ENCODE measurements at regions not wholly inside any gene's neighbourhood (a gene's known extent, or its start where the extent isn't known, plus 50 kb on each side); places are given as distances from the start of the nearest gene placed in this dataset.
"Not testable (repeated sequence)": the region's sequence is repeated elsewhere in the genome, so short reads cannot be mapped to it uniquely, and the experiment has no call there.

DNA sequence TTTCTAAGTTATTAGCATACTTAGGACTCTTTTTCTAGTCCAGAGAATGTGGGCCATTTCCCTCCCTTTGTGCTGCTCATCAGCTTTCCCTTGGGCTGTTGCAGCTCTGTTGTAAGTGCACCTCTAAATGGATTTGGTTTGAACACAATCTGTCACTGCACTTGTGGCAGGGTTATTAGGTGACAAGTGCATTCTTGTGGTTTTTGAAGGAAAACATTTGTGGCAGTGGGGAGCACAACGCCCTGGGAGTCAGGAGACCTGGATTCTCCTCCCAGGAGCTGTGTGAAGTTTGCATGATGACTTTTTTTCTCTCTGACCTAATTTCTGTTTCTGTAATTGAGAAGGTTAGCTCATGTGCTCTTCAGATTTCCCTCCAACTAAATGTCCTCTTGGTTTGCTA, 630.9 kb upstream of the FAM98A start:
- Histone ChIP-seq H3K4me3 (no peak overlapping the region), H3K9me3 (no peaks in the 10 kb centered on the region), H3K4me1 (ENCODE audit: control insufficient read depth in 1 of 2, low read depth in 2 of 2) (no peaks in the 10 kb centered on the region), H3K27ac (no peak overlapping the region), H3K27me3 (replicated peaks; ENCODE audit: insufficient read depth) (no peaks in the 10 kb centered on the region), H3K36me3 (no peaks in the 10 kb centered on the region)
- TF ChIP-seq, protein P1, sequence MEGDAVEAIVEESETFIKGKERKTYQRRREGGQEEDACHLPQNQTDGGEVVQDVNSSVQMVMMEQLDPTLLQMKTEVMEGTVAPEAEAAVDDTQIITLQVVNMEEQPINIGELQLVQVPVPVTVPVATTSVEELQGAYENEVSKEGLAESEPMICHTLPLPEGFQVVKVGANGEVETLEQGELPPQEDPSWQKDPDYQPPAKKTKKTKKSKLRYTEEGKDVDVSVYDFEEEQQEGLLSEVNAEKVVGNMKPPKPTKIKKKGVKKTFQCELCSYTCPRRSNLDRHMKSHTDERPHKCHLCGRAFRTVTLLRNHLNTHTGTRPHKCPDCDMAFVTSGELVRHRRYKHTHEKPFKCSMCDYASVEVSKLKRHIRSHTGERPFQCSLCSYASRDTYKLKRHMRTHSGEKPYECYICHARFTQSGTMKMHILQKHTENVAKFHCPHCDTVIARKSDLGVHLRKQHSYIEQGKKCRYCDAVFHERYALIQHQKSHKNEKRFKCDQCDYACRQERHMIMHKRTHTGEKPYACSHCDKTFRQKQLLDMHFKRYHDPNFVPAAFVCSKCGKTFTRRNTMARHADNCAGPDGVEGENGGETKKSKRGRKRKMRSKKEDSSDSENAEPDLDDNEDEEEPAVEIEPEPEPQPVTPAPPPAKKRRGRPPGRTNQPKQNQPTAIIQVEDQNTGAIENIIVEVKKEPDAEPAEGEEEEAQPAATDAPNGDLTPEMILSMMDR (IDR thresholded peaks at IDR 0.05) = no peak
- DNase-seq (ENCODE audit: low spot score) = no peak
- ATAC-seq (ENCODE audit: insufficient number of reproducible peaks, low FRiP score, low read depth) = no peak

DNA sequence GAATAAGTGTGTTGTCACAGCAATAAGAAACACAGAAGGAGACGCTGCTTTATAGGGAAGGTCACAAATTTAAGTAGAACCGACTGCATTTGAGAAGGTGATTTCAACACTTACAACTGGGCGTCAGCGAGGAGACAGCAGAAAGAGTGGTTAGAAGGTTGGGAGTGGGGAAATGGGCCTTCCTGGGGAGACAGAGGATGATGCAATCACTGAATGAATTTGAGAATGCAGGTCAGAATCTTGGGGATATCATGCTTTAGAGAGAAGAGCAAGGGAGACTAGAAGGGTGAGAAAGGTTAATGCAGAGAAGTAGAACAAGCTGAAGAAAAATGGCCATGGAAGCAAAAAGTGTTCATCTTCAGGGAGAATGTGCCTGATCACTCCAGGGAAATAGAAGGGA, 616.1 kb upstream of the FAM98A start:
- H3K36me3 ChIP-seq = no peaks in the 10 kb centered on the region
- DNase-seq (ENCODE audit: low spot score) (no peak), ATAC-seq (ENCODE audit: insufficient number of reproducible peaks, low FRiP score, low read depth) (no peak)
- H3K4me1 ChIP-seq (ENCODE audit: control insufficient read depth in 1 of 2, low read depth in 2 of 2) = no peaks in the 10 kb centered on the region
- TF ChIP-seq, protein P1 (IDR thresholded peaks at IDR 0.05) = no peak
- H3K4me3 ChIP-seq = no peak overlapping the region
- H3K27ac ChIP-seq = no peak overlapping the region
- H3K27me3 ChIP-seq (replicated peaks; ENCODE audit: insufficient read depth) = no peaks in the 10 kb centered on the region
- H3K9me3 ChIP-seq = no peaks in the 10 kb centered on the region

DNA sequence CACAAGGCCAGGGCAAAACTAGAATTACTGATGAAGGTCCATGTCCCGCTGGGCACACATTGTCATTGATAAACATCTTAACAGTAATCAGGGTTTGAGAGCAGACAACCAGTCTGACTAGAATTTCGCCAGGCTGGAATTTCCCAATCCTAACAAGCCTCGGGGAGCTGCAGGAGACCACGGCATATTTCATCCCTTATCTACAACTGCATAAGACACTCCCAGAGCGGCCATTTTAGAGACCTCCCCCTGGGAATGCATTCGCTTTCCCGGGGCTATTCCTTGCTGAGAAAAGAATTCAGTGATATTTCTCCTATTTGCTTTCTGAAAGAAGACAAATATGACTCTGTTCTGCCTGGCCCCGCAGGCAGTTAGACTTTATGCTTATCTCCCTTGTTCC, 611.3 kb upstream of the FAM98A start:
- not testable (repeated sequence) for ATAC-seq (ENCODE audit: insufficient number of reproducible peaks, low FRiP score, low read depth); H3K27ac ChIP-seq; H3K9me3 ChIP-seq; DNase-seq (ENCODE audit: low spot score); H3K4me3 ChIP-seq; H3K27me3 ChIP-seq (replicated peaks; ENCODE audit: insufficient read depth); H3K36me3 ChIP-seq; H3K4me1 ChIP-seq (ENCODE audit: control insufficient read depth in 1 of 2, low read depth in 2 of 2)

DNA sequence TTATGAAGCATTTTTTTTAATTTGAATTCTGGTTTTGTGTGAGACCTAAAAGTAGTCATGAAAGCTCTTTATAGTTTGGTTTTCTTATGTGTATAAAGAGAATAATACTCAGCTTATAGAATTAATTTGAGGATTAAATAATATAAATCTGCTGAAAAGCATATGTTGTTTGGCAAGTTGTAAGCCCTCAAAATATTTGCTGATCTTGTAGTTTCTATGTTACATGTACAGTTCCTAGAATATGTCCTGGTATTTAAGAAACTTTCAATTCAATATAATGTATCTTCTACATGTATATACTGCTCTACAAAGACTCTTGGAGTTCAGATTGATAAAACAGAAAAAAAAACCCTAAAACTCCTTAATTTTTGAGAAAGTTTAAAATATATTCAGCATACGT, 605.5 kb upstream of the FAM98A start:
- ATAC-seq (ENCODE audit: insufficient number of reproducible peaks, low FRiP score, low read depth) (no peak), DNase-seq (ENCODE audit: low spot score) (no peak)
- no peaks in the 10 kb centered on the region for H3K9me3 ChIP-seq
- no peaks in the 10 kb centered on the region for H3K36me3 ChIP-seq
- TF ChIP-seq, protein P1 (IDR thresholded peaks at IDR 0.05) = no peak
- no peak overlapping the region for H3K27ac ChIP-seq
- H3K27me3 ChIP-seq (replicated peaks; ENCODE audit: insufficient read depth) = no peaks in the 10 kb centered on the region
- no peaks in the 10 kb centered on the region for H3K4me1 ChIP-seq (ENCODE audit: control insufficient read depth in 1 of 2, low read depth in 2 of 2)
- no peak overlapping the region for H3K4me3 ChIP-seq

DNA sequence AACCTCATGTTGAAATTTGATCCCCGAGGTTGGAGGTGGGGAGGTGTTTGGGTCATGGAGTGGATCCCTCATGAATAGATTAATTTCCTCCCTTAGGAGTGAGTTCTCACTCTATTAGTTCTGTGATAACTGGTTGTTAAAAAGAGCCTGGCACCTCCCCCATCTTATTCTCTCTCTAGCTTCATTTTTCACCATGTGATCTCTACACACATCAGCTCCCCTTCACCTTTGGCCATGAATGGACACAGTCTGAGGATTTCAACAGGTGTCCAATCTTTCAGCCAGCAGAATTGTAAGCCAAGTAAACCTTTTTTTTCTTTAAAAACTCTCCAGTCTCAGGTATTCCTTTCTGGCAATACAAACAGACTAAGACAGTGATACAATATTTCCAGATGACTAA, 602.0 kb upstream of the FAM98A start:
- TF ChIP-seq, protein P1 (IDR thresholded peaks at IDR 0.05) = no peak

DNA sequence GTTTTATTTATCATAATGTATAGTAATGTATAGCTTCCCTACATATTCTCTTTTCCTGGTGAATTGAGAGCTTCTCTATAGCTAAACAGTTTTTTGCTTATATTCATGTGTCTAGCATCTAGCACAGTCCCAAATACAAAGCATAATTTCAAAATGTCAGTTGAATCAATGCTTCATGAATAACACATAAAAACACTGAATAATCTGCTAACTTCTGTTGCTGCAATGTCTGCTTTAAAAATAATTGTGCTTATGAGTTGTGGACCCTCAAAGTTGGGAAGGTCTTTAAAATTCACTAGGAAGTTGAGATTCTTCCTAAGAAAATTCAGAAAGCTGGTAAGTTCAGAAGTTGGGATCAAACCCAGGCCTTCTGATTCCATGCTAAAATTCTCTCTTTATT, 600.9 kb upstream of the FAM98A start:
- TF ChIP-seq, protein P1 (IDR thresholded peaks at IDR 0.05) = no peak
- Histone ChIP-seq H3K9me3 (no peaks in the 10 kb centered on the region), H3K4me1 (ENCODE audit: control insufficient read depth in 1 of 2, low read depth in 2 of 2) (no peaks in the 10 kb centered on the region), H3K27me3 (replicated peaks; ENCODE audit: insufficient read depth) (no peaks in the 10 kb centered on the region), H3K36me3 (no peaks in the 10 kb centered on the region), H3K4me3 (no peak overlapping the region), H3K27ac (no peak overlapping the region)
- DNase-seq (ENCODE audit: low spot score) (no peak), ATAC-seq (ENCODE audit: insufficient number of reproducible peaks, low FRiP score, low read depth) (no peak)

More for the DNA sequence above, 602.0 kb upstream of the FAM98A start:
- no peak overlapping the region for H3K27ac ChIP-seq
- no peaks in the 10 kb centered on the region for H3K4me1 ChIP-seq (ENCODE audit: control insufficient read depth in 1 of 2, low read depth in 2 of 2)
- no peaks in the 10 kb centered on the region for H3K27me3 ChIP-seq (replicated peaks; ENCODE audit: insufficient read depth)
- no peaks in the 10 kb centered on the region for H3K36me3 ChIP-seq
- DNase-seq (ENCODE audit: low spot score) (no peak), ATAC-seq (ENCODE audit: insufficient number of reproducible peaks, low FRiP score, low read depth) (no peak)
- no peaks in the 10 kb centered on the region for H3K9me3 ChIP-seq
- no peak overlapping the region for H3K4me3 ChIP-seq
